ENCODE measurements at regions not wholly inside any gene's neighbourhood (a gene's known extent, or its start where the extent isn't known, plus 50 kb on each side); places are given as distances from the start of the nearest gene placed in this dataset.

DNA sequence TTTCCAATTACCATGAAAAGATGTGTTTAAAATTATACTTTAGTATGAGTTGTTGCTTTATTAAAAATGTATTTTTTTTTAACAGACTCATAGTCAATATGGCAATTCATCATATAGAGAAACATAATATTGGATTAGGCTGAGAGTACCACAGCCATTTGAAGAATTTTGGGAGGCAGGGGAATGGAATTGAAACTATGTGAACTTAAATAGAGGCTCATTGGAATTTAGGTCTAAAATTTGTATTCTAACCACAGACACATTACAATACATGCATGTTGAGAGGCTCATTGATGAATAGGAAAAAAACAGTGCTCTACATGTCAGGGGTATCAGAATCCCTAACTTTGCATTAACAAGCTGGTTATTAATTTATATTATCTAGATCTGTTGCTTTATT, 269.6 kb downstream of the DKK2 start:
- no peak for DNase-seq

DNA sequence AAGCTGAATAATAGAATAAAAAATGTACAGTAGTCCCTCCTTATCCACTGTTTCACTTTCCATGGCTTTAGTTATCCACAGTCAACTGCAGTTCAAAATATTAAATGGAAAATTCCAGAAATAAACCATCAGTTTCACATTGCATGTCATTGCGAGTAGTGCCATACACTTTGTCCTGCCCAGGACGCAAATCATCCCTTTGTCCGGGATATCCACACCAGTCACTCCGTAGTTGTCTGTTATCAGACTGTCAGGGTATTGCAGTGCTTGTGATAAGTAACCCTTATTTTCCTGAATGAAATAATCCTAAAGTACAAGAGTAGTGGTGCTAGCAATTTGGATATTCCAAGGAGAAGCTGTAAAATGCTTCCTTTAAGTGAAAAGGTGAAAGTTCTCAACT, 271.3 kb downstream of the DKK2 start:
- DNase-seq: no peak

DNA sequence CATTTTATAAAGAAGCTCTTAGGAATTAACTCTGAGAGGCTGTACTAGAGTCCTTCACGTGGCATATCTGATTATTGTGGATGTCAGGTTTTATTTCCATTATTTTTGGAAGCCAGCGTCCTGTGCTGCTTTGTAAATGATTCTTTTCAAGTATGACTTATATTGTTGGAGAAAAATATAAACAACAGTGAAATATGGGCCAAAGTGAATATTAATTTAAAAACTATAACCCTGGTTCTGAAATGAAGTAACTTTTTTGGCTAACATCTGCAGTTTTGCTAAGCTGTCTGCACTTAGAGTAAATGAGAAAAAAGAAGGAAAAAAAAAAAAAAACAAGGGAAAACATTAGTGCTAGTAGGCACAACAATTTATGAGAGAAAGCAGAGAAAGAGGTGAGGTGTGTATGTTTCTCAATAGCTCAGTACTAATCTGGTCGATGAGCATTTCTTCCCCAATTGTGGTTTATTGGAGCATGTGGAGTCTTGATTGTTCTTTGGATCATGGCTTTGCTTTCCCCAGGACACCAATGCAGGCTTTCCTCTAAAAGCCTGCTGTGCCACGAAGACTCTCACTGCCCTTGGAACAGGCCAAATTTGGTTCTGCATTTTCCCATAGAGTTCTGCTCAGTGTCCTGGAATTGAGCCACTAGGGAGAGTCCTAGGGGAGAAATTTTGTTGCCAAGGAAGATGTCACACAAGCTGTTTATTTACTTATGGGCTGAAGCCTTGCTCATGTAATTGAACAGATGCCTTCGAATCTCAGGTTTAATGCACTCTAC, 273.3 kb downstream of the DKK2 start:
- DNase-seq: no peak

DNA sequence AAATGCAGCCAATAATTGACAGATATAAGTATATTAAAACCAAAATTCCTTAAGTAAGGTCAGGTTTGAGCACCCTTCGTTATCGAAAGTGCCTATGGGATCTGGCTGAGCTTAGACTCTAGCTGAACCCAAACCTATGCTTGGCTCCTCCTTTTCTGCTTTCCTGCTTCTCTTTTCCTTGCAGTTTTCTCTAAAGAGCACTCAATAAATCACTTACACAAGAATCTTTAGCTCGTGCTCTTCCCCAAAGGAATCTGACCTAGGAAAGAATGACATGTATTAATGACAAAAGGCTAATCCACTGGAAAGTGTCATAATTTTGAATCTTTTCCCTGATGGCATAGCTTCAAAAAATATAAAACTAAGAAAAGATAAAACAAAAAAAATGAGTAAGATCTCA, 282.7 kb downstream of the DKK2 start:
- DNase-seq: no peak

DNA sequence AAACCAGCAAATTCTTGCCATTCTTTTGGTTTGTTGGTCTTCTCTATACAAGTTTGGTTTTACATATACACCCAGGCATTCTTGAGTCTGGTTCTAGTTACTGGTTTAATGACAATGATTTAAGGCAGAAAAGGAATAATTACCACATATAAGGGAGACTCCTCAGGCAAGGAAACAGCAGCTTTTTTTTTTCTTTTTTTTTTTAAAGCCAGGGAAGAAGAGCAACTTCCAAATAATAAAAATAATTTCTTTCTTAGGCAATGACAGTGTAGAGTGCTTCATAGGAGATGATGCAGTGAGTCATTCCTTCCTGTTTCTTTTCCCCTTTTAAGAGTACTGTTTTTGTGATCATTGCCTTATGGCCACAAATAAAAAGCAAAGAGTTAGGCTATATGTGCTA, 289.7 kb downstream of the DKK2 start:
- no peak for DNase-seq

DNA sequence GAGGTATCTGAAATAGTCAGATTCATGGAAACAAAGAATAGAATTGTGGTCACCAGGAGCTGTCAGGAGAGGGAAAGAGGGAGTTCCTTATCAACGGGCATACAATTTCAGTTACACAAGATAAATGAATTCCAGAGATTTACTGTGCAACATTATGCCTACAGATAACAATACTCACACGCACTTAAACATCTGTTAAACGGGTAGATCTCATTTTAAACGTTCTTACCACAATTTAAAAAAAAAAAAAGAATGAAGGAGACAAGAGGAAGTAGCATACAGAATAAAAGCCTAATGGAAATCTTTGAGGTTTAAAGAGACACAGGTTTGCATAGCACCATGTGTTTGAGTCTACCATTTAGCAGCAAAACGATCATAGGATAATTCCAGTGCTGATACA, 298.0 kb downstream of the DKK2 start:
- DNase-seq: no peak

DNA sequence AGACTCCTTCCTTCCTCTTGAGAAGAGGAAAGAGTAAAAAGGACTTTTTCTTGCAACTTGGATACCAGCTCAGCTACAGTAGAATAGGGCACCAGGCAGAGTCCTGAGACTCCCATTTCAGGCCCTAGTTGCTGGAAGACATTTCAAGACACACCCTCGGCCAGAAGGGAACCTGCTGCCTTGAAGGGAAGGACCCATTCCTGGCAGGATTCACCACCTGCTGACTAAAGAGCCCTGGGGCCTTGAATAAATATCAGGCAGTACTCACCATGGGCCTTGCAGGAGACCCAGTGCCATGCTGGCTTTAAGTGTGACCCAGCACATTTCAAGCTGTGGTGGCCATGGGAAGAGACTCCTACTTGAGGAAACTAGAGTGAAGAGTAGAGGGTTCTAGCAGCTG, 317.6 kb downstream of the DKK2 start:
- no peak for DNase-seq

DNA sequence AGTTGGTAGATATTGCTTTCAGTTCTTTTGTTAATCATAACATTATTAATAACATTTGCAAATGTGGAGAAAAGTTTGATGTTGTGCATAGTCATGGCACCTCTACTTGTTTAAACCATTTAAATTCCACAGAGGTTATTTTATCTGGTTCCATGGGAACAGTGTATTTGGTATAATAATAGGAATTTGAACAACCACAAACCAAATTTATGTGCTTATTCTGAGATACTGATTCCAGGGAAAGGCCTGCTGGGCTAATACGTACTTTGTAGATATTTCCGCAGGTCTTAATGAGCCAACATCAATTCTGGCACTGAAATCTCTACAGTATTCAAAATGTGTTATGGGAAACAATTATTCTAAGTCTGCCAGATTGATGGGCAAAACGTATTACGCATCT, 319.0 kb downstream of the DKK2 start:
- no peak for DNase-seq

DNA sequence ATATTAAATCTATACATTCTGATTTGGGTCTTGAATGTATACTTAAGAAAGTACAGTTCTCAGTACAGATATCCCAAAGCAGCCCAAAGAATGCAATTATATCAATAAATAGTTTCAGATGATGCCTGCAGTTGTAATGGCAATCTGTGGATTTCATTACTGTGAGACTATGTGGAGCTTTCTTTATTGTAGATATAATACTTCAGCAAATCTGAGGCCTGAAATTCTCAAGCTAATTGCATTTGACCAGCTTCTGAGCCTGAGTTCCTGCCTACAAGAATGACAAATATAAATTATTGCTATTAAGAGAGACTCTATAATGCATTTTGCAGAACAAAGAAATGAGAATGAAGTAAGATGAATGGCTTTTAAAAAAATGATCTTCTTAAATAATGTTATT, 320.3 kb downstream of the DKK2 start:
- DNase-seq: no peak

DNA sequence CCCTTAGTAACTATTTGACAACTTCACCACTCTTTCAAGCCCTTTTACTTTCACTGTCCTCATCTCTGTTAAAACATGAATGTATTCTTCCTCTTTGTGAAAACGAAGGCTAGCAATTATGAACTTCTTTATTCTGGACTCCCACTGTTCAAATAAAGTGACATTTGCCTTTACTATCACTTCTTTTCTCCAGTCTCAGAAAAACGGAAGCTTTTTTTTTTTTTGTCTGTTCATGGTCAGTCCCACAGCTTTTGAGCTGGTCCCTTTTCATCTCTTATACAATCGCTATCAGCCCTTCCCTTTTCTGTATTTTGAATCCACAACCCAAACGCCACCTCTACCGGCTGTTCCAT, 327.7 kb downstream of the DKK2 start:
- no peak for DNase-seq

DNA sequence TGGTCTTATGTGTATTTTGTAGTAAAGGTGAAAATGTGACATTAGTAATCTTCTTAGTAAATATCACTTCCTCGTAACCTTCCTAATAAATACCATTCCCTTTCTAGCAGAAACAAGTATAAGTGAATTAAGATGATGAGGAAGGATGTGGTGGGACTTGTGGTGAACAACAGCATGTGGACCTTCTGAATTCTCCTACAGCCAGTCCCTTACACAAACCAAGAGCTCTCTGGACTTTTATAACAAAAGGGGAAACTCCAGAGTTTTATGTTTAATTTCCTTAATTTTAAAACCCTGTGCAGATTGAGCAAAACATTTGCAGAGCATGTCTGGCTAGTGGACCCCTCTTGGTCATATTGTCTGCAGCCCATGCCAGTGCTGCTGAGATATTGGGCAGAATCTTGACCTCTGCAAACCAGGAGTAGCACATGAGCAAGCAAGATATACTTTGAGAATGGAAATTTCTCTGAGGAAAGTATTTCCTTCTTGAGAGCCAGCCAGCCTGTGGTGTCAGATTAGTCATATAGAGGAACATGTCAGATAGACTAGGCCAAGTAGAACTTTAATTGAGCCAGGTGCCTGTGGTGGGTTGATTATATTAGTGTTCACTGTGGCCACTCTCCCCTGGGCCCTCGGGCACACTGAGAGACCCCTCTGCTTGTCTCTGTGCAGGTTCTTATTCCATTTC, 328.2 kb downstream of the DKK2 start:
- DNase-seq: peak; percentile 46

DNA sequence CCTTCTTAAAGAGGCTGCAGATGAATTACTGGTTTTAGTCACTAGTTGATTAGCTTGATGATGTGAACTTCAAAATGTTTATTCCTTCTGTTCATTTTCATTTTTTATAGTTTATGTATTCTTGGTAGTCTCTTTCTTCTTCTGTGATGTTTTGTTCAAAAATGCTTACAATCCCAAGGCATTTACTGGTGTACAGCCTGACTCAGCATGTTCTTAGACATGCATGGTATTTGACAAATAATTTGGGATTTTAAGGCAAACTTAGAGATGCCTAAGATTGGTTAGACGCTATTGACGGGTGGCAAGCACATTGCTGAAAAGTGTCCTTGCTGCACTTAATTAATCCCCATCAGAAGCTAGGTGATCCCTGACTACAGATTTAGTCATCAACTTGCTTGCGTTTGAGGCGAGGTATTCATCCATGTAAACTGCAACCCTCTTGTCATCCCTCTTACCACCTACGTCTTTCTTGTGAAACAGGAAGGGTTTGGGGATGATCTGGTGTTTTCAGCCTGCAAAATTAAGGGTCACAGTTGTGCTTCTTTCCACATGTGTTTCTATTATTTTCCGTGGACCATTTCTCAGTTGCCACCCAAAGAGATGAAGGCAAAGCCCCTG, 331.8 kb downstream of the DKK2 start:
- DNase-seq: no peak

DNA sequence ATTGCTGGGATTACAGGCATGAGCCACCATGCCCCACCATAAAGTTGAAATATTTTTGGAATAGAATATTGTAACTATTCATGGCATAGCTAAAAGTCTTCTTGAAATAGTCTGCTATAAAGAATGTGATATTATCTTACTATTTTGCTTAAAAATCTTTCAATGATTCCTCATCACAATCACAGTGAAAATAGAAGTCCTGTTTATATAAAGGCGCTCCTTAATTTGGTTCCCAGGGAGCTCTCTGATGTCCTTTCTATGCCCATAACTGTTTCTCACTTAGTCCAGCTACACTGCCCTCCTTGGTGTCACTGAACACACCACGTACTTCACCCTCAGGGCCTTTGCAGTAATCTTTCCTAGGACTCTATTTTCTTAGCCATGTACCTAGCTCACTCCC, 331.7 kb upstream of the GIMD1 start:
- no peak for DNase-seq

DNA sequence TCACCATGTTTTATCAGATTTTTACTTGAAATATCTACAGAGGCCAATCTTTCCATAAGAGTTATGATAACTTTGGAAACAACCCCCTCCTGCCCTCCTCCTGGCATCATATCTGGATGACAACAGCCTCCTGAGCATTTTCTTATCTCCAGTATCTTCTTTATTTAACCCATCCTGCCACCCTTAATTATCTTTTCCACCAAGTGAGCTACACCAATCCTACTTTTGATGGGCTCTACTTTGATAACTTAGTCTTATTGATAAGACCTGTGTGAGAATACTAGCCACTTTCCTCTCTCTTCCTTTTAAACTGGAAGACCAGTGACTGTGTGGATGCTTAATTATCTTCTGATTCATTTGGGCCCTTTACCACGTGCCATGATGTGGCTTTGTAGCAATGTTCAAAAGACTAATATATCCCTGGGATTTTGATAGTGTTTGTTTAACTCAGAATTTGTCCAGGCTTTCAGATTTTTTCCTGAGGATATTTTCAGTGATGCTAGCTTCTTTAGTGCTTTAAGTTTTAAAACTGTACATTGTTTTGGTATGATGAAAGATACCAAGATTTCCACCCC, 330.1 kb upstream of the GIMD1 start:
- DNase-seq: no peak

DNA sequence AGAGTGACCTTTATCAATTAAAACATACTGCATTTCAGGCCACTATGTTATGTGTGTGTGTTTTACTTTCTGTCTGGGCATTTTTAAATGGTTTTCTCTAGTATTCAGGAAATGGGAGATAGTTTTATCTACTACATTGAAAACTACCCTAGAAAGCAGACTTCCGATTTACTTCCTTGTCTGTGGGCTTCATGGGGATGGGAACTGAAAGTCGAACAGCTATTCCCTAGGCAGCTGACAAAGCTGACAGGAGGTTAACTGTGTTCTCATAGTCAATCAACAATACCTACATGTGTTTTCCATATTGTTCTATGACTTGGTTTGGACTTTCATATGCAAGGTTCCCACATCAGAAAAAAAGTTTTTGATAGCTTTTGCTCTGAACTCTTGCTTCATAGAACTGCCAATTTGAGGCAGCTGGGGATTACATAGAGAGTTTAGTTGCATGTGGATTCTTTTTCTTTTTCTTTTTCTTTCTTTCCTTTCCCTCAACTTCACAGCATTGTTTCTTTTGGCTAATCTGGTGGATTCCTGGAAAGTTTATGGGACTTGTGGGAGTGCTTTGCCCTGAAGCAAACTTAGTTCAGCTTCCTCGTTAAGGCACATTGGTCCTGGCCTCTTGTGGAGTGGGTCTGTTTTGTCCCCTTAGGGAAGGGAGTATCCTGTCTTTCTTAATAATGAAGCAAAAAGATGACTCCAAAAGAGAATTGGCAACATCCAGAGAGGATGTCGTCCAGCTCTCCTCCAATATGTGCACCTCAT, 327.1 kb upstream of the GIMD1 start:
- DNase-seq: no peak

DNA sequence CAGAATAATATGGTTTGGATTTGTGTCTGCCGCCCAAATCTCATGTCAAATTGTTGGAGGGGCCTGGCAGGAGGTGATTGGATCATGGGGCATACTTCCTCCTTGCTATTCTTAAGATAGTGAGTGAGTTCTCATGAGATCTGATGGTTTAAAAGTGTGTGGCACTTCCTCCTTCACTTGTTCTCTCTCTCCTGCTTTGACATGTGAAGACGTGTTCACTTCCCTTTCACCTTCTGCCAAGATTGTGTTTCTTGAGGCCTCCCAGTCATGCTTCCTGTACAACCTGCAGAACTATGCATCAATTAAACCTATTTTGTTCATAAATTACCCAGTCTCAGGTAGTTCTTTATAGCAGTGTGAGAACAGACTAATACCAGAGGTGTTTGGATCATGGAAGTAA, 325.7 kb upstream of the GIMD1 start:
- no peak for DNase-seq

DNA sequence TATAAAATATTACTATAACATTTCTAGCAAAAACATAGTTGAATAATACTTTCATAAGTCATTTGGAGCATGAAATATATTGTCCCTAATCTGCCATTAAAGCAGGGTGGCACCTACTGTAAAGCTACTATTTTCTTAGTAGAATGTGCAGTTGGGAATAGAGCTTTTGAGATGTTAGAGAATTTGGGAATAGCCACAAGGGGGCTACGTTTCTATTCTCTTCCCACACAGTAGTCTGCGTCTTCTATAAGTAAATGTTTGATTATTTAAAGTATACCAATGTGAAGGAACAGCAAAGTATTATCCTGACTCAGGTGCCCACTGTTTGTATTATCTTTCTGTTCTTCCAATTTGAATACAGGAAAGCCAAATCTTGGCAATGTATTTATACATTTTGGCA, 323.2 kb upstream of the GIMD1 start:
- DNase-seq: no peak

DNA sequence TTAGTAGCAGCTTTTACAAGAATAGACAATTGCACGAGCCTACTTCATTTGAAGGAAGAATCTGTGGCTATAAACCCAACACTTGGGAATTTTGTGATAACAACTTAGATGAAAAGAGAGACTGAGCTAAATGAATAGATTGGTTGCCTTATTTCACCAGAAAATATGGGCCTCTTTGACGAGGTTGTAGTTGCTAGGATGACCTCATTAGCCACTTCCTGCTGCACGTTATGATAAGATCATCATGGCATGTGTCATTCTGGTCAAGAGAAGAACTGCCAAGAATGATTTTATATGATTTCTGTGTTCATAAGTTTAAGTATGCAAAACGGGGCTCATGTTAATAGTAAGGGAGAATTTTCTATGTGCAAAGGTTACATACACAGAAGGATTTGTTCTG, 321.9 kb upstream of the GIMD1 start:
- DNase-seq: no peak

DNA sequence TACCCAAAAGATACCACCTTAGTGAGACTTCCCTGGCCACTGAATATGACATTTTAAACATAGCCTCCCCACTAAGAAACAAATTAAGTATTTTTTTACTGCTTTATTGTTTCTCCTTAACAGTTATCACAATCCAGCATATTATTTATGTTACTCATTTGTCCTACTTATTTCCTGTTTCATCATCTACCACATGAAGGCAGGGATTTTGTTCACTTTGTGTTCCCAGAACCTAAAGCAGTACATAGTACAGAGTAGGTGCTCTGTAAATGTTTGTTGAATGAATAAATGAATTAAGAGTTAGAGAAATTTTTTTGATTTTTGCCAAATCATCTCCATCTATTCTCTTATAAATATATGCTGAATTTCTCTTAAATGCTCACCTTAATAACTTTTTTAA, 318.4 kb upstream of the GIMD1 start:
- DNase-seq: no peak

DNA sequence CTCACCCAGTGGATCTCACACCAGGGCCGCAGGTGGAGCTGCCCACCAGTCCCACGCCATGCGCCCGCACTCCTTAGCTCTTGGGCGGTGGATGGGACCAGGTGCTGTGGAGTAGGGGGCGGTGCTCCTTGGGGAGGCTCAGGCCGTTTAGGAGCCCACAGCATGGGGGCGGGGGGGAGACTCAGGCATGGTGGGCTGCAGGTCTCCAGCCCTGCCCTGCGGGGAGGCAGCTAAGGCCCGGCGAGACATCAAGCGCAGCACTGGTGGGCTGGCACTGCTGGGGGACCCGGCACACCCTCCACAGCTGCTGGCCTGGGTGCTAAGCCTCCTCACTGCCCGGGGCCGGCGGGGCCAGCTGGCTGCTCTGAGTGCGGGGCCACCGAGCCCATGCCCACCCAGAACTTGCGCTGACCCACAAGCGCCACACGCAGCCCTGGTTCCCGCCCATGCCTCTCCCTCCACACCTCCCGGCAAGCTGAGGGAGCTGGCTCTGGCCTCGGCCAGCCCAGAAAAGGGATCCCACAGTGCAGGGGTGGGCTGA, 312.9 kb upstream of the GIMD1 start:
- DNase-seq: no peak

DNA sequence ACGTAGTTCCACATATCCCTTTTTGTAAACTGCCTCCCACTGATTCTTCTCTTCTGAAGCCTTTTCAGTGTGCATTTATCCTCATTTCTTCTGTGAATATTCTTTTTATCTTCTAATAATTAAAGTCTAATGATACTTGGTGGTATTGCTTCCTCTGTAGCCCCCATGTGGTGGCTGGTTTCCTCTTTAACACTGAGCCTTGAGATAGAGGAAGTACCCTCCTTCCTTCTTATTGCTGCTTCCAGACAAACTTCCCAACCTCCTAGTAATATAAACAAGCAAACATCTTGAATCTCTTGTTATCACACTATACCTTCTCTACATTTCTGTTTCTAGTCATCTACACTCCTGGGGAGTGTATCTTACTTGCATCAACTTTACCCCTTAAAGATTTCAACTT, 310.5 kb upstream of the GIMD1 start:
- no peak for DNase-seq

DNA sequence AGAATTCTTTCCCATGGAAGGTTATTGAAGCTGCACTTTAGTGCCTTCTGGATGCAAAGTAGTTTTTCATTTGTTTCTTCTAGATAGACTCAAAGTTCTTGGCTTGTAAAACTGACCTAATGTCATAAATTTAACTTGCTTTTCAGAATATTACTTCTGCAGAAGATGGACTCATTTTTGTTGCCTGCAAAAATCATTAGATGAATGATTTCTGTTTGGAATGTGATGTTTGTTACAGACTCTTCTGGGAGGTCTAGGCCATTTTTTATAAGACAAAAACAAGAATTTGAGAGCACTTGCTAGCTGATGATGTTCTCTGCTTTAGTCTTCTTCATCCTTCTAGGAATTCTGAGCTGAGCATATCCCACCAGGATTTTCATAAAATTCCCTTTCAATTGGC, 308.6 kb upstream of the GIMD1 start:
- DNase-seq: no peak

Measured in KG1 (cell line).